ENCODE measurements at regions not wholly inside any gene's neighbourhood (a gene's known extent, or its start where the extent isn't known, plus 50 kb on each side); places are given as distances from the start of the nearest gene placed in this dataset.

DNA sequence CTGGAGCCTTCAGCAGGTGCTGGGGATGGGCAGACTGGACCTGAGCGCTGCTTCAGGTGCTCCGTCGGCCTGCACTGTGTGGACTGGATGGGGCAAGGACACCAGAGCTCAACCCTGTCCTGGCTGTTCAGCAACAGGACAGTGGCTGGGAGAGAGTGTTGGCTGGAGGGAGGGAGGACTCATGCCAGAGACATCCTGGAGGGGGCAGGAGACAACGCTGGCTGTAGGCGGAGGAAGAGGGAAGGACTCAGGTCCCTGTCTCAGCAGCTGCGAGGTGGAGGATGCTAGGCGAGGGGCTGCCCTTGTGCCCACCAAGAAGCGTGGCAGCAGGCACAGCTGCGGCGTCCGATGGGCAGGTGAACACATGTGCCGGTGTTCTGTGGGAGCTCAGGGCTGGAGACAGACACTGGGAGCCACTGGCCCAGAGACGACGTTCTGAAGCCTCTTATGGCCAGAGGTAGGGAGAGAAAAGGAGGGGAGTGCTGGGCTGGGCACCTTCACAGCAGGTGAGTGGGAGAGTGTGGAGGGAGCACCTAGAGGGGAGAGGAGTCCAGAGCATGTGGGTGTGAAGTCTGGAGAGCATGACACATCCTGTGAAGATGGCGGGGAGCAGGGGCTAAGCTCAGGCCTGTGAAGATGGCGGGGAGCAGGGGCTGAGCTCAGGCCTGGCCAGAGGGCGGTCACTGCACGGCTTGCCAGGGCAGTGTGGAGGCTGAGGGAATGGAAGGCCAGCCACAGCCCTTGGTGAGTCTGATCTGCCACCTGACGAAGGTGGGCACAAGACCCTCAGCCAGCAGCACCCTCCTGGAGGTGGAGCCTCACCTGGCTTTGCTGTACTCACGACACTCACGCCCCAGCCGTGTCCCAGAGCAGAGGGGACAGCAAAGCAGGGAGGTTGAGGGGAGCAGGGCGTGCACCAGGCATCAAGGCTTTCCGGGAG, 79.1 kb upstream of the FCN1 start:
- peaks cover 0 to 26% (median 0%) of the 10 kb centered on the region in 3 donors for H3K9me3 ChIP-seq
- H3K36me3 ChIP-seq: no peaks in the 10 kb centered on the region
- no peak for ATAC-seq
- H3K27ac ChIP-seq: no peak overlapping the region
- no peak for TF ChIP-seq EP300 (IDR thresholded peaks at IDR 0.05)
- TF ChIP-seq, protein P1, sequence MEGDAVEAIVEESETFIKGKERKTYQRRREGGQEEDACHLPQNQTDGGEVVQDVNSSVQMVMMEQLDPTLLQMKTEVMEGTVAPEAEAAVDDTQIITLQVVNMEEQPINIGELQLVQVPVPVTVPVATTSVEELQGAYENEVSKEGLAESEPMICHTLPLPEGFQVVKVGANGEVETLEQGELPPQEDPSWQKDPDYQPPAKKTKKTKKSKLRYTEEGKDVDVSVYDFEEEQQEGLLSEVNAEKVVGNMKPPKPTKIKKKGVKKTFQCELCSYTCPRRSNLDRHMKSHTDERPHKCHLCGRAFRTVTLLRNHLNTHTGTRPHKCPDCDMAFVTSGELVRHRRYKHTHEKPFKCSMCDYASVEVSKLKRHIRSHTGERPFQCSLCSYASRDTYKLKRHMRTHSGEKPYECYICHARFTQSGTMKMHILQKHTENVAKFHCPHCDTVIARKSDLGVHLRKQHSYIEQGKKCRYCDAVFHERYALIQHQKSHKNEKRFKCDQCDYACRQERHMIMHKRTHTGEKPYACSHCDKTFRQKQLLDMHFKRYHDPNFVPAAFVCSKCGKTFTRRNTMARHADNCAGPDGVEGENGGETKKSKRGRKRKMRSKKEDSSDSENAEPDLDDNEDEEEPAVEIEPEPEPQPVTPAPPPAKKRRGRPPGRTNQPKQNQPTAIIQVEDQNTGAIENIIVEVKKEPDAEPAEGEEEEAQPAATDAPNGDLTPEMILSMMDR (IDR thresholded peaks at IDR 0.05): no peak
- no peak for TF ChIP-seq POLR2AphosphoS5 (IDR thresholded peaks at IDR 0.05)
- TF ChIP-seq POLR2A (IDR thresholded peaks at IDR 0.05): no peak
- H3K4me1 ChIP-seq: no peaks in the 10 kb centered on the region
- H3K27me3 ChIP-seq: peaks cover 30% of the 10 kb centered on the region
- WGBS, 2 donors (ENCODE audit: low coverage in 1 of 2): 83 to 100% methylated on average over 1 to 11 of the region's 24 CpGs
- H3K4me3 ChIP-seq: no peak overlapping the region

DNA sequence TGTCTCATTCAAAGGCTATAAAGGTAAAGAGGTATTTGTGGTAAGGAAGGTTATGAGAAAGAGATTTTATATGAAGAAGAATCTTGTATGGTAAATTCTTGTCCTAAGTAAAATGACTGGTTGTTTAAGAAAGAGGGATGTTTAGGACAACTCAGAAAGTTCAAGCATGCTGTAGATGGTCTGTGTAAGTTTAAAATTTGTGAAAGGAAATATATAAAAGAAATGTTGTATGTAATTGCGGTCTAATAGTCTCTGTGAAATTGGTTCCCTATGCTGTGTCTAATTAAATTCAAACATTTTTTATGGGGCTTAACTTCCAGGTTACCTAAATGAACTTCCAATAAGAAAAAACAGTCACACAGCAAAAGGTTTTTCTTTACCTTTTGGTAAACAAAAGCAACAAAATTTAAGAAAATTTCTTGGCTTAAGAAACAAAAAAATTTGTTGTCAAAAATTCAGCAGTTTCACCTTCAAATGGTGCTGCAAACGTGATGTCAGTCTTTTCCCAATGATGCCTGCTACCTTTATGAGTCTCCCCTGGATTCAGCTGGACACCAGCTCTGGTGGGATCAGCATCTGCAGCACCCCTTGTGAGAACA, 83.0 kb upstream of the FCN1 start:
- H3K9me3 ChIP-seq: peaks cover 0 to 26% (median 0%) of the 10 kb centered on the region in 3 donors
- ATAC-seq: no peak
- no peak for TF ChIP-seq EP300 (IDR thresholded peaks at IDR 0.05)
- H3K4me1 ChIP-seq: no peaks in the 10 kb centered on the region
- no peak overlapping the region for H3K27ac ChIP-seq
- H3K4me3 ChIP-seq: no peak overlapping the region
- peaks cover 23% of the 10 kb centered on the region for H3K27me3 ChIP-seq
- H3K36me3 ChIP-seq: no peaks in the 10 kb centered on the region
- WGBS, 2 donors (ENCODE audit: low coverage in 1 of 2): 32 to 50% methylated on average over 2 of the region's 2 CpGs

DNA sequence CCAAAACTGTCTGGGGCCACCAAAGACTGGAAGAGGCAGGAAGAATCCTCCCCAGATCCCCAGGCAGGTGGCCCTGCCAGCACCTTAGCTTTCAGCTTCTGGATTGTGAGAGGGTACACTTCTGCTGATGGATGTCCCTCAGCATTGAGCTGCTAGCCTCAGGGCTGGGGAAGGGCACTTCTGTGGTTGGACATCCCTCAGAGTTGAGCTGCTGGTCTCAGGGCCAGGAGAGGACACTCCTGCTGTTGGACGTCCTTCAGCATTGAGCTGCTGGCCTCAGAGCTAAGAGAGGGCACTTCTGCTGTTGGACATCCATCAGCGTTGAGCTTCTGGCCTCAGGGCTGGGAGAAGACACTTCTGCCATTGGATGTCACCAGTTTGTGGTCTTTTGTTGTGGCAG, 83.8 kb upstream of the FCN1 start:
- no peak for TF ChIP-seq POLR2A (IDR thresholded peaks at IDR 0.05)
- no peak for TF ChIP-seq EP300 (IDR thresholded peaks at IDR 0.05)
- TF ChIP-seq POLR2AphosphoS5 (IDR thresholded peaks at IDR 0.05): no peak
- TF ChIP-seq, protein P1 (IDR thresholded peaks at IDR 0.05): no peak
- H3K27me3 ChIP-seq: peaks cover 16% of the 10 kb centered on the region
- ATAC-seq: no peak
- no peaks in the 10 kb centered on the region for H3K36me3 ChIP-seq
- H3K4me3 ChIP-seq: no peak overlapping the region
- no peaks in the 10 kb centered on the region for H3K4me1 ChIP-seq
- peaks cover 0 to 26% (median 0%) of the 10 kb centered on the region in 3 donors for H3K9me3 ChIP-seq
- H3K27ac ChIP-seq: no peak overlapping the region
- WGBS, 2 donors (ENCODE audit: low coverage in 1 of 2): no CpG with 5 or more reads among the region's 2 CpGs

DNA sequence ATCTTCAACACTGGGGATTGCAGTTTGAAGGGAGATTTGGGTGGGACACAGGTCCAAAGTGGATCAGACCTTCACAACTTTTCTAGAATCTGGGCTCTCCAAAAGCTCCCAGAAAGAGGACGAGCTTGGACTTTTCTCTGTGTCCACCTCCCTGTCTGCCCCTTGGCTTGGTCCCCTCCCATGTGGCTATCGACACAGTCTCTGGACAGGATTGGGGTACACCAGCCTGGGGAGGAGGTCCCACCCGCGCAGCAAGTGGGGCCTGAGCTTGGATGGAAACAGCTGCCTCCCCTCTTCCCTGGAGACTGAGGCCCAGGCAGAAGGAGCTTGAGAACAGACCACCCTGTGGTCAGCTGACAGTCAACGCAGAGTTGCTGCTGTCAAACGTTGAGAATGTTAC, 84.6 kb upstream of the FCN1 start:
- Histone ChIP-seq H3K27me3 (peaks cover 11% of the 10 kb centered on the region), H3K27ac (no peak overlapping the region), H3K4me1 (no peaks in the 10 kb centered on the region), H3K4me3 (no peak overlapping the region), H3K36me3 (no peaks in the 10 kb centered on the region), H3K9me3 (peaks cover 0 to 26% (median 0%) of the 10 kb centered on the region in 3 donors)
- TF ChIP-seq, protein P1 (IDR thresholded peaks at IDR 0.05): no peak
- no peak for TF ChIP-seq POLR2AphosphoS5 (IDR thresholded peaks at IDR 0.05)
- TF ChIP-seq EP300 (IDR thresholded peaks at IDR 0.05): no peak
- TF ChIP-seq POLR2A (IDR thresholded peaks at IDR 0.05): no peak
- no peak for ATAC-seq
- 41 to 65% methylated on average over 2 to 3 of the region's 6 CpGs for WGBS, 2 donors (ENCODE audit: low coverage in 1 of 2)

DNA sequence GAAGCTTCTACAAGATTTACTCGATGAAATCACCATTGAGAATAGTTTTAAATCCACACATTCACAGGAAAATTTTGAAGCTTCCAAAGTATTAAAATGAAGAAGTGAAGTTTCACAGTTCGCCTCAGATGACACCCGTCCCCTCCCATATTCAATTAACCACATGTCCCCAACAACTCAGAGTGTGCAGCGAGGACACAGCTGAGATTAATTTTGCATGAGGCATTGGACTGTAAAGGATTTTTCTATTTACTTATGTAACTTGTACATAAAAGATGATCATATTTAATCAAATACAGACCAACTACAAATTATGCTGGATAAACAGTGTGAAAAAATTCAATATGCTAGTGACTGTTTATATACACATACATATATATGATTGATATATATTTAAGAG, 84.7 kb upstream of the OLFM1 start:
- TF ChIP-seq POLR2AphosphoS5 (IDR thresholded peaks at IDR 0.05): no peak
- TF ChIP-seq EP300 (IDR thresholded peaks at IDR 0.05): no peak
- TF ChIP-seq, protein P1 (IDR thresholded peaks at IDR 0.05): no peak
- TF ChIP-seq POLR2A (IDR thresholded peaks at IDR 0.05): no peak
- H3K27ac ChIP-seq: no peak overlapping the region
- H3K4me1 ChIP-seq: no peaks in the 10 kb centered on the region
- no peak for ATAC-seq
- no peaks in the 10 kb centered on the region for H3K36me3 ChIP-seq
- H3K27me3 ChIP-seq: peaks cover 11% of the 10 kb centered on the region
- peaks cover 0 to 25% (median 0%) of the 10 kb centered on the region in 3 donors for H3K9me3 ChIP-seq
- WGBS, 2 donors (ENCODE audit: low coverage in 1 of 2): 60 to 81% methylated on average over 4 of the region's 4 CpGs
- no peak overlapping the region for H3K4me3 ChIP-seq
